HepG2 (cell line): ENCODE measurements at regions not wholly inside any gene's neighbourhood (a gene's known extent, or its start where the extent isn't known, plus 50 kb on each side); places are given as distances from the start of the nearest gene placed in this dataset.

ENCODE experiments used
- ATF2 ChIP-seq: sonication (generic); formaldehyde crosslinking; IDR thresholded peaks from 2 replicates; pipeline ENCODE4 v1.4.0; 2020; ENCODE audit warnings: missing genetic modification reagents
- CHCHD3 ChIP-seq: sonication (generic); formaldehyde crosslinking; IDR thresholded peaks from 2 replicates; pipeline ENCODE4 v1.8.0; 2022; ENCODE audit warnings: mild to moderate bottlenecking, missing genetic modification reagents, moderate library complexity
- CTCF ChIP-seq: sonication (generic); formaldehyde crosslinking; IDR thresholded peaks from 2 replicates; pipeline ENCODE4 v1.5.0; 2020; ENCODE audit warnings: mild to moderate bottlenecking, missing genetic modification reagents, moderate library complexity
- HDAC2 ChIP-seq: sonication (generic); formaldehyde crosslinking; IDR thresholded peaks from 2 replicates; pipeline ENCODE4 v1.4.0; 2020; ENCODE audit warnings: missing genetic modification reagents
- HOXA9 ChIP-seq: sonication (generic); formaldehyde crosslinking; IDR thresholded peaks from 2 replicates; pipeline ENCODE4 v1.8.1; 2022; ENCODE audit warnings: missing genetic modification reagents, mild to moderate bottlenecking, moderate library complexity, borderline replicate concordance
- POLR2AphosphoS2 ChIP-seq: IDR thresholded peaks from 2 replicates; pipeline ENCODE4 v1.6.1; 2011; ENCODE audit warnings: low read depth, low read length, improper control_type of control experiment
- SALL1 ChIP-seq: sonication (generic); formaldehyde crosslinking; IDR thresholded peaks from 2 replicates; pipeline ENCODE4 v1.8.0; 2022; ENCODE audit warnings: mild to moderate bottlenecking, missing genetic modification reagents

GRCh38 chr1:223000632-223001031 is 142.4 kb downstream of the TLR5 start:
- TF ChIP-seq POLR2AphosphoS2 (no peak), CTCF (CRISPR knock-in tag) (no peak), HDAC2 (CRISPR knock-in tag) (no peak), ATF2 (CRISPR knock-in tag) (no peak), HOXA9 (CRISPR knock-in tag) (no peak), CHCHD3 (CRISPR knock-in tag) (no peak), SALL1 (CRISPR knock-in tag) (no peak)
